ENCODE measurements at regions not wholly inside any gene's neighbourhood (a gene's known extent, or its start where the extent isn't known, plus 50 kb on each side); places are given as distances from the start of the nearest gene placed in this dataset.

DNA sequence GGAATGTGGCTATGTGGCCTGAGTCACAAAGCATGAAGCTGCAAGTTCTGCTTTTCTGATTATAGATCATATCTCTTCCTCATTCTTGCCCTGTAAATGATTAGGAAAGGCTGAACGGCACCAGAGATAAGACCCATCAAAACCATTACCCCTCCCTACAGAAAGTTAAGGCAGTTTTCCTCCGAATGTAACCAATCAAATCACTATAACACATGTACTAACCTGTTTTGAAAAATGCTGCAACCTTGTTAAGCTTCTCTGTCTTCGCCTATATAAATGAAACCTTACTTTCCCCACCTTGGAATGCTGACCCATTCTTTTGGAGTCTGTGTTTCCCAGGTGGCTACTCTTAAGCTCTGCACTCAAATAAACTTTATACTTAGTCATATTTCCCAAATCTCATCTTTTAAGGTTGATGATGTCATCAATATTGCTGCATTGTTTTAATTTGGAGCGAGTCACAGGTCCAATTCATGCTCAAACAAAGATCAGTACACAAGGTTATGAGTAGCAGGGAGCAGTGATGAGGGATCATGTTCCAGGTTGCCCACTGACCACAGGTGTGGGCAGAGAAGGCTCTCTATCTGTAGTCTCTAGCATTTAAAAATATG, 662.3 kb downstream of the IRS1 start:
- no peak for DNase-seq (ENCODE audit: low read depth in 2 of 2, low spot score in 1 of 2)

DNA sequence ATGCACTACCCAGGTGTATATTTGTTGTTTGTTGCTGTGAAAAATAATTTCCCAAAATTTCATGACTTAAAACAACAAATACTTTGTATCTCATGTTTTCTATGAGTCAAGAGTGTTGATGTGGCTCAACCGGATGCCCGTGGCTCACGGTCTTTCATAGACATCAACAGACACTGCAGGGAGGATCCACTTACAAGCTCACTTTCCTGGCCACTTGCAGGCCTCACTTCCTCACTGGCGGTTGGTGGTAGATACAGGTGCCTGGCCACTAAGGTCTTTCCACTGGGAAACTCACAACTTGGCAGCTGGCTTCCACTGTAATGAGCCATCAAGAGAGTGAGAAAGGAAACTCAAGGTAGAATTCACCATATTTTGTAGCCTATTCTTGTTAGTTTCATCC, 662.9 kb downstream of the IRS1 start:
- DNase-seq (ENCODE audit: low read depth in 2 of 2, low spot score in 1 of 2): no peak

DNA sequence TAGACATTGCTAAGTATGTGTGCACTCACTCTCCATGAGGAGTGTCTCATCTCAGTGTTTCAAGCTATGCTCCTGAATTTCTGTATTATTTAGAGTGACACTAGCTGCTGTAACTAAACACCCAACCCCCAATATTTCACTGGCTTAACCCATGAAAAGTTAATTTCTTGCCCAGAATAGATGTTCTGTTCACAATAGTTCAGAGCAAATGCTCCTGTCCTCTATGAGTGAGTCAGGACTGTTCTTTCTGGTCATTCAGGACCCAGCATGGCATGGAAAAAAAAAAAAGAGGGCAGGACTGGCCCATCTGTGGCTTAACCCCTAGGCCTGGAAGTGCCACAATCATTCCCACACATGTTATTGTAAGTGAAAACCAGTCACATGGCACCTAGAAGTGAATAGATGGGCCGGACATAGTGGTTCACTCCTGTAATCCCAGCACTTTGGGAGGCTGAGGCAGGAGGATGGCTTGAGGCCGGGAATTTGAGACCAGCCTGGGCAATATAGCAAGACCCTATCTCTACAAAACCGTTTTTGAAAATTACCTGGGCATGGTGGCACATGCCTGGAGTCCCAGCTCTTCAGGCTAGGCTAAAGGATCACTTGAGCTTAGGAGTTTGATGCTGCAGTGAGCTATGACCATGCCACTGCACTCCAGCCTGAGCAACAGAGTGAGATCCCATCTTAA, 663.6 kb downstream of the IRS1 start:
- DNase-seq (ENCODE audit: low read depth in 2 of 2, low spot score in 1 of 2): no peak

DNA sequence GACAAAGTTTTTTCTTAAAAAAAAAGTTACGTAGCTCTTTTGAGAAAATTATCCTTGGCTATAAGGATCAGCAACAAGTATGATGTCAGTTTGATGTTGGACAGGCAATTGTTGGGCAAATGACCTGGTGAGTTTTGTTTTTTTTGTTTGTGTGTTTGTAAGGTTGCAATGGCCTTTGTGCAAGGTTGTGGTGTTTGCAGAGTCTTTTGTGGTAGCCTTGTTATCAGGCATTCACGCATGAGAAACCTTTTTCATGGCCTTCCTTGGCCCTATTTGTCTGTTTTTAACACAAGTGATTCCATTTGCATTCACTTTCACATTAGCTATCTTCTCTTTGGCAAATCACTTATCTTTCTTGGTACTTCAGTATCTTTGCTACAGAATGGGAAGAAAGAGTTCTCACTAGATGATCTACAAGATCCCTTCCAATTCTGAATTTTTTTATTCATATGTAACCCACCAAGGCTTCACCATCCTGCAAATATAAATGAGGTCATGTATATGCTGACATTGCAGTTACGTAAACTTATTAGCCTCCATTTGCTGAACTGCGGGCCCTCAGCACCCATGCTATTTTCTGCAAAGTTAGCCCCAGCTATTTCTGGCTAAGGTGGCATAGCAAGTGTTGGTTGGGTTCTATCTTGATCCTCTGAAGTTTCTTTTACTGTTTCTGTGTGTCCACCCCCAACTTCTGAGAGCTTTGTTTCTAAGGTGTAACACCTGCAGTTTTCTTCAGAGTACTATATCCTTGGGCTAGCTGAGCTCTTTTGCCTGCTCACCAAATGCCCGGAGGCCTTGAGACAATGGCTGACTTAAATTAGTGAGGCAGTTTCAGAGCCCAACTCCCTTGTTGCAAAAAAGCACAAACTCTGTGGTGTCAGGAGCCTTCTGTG, 667.1 kb downstream of the IRS1 start:
- DNase-seq (ENCODE audit: low read depth in 2 of 2, low spot score in 1 of 2): no peak

DNA sequence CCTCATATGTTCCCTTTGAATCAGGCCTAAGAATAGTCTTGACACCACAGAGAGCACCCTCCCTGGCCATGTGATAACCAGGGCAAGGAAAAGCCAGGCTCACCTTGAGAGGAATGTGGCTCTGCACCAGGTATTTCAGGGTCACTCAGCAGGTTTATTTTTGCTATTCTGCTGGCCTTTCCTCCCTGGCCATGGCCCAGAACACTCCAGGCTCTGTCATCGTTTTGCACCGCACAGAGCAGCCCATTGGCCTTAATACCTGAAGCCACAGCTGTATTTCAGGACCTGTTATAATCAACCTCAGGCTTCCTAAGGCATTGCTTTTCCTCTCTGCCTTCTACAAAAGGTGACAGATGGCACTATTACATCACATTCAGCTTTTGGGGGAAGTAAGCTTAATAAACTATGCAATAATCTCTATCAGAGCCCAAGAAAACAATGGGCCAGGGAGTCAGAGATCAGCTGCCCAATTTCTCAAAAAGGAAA, 668.3 kb downstream of the IRS1 start:
- DNase-seq (ENCODE audit: low read depth in 2 of 2, low spot score in 1 of 2): no peak

DNA sequence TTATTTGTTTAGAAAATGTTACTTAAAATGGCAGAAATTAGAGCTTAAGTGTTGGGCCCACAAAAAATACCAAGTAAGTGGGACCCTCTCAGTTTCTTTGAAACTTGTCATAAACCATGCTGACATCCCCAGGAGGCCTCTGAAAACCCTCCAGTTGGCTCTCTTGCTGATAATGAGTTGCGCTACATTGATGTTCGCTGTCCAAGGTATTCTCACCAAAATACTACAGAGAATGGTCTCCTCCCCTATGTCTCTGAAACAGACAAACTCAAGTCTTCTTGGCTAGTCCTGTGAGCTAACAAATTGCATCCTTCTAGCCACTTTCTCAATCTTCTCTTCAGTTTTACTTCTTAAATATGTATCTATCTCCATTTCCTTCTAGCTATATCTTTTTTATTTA, 669.4 kb downstream of the IRS1 start:
- no peak for DNase-seq (ENCODE audit: low read depth in 2 of 2, low spot score in 1 of 2)

DNA sequence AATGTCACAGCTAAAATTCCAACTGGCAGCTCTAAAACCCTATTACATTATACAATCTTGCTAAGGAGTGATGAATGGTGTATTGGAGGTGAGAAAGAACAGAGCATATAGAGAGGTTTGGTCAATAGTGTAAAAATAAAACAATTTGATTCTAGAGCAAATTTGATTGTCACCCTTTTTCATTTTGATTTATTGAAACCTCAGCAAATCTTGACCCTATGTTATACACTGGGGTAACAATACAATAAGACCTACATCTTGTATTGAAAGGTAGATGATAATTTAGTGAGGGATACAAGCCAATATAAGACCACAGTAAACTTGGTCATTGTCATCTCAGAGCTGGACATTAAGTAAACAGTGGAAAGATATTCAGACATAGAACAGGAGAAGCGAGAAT, 671.9 kb downstream of the IRS1 start:
- DNase-seq (ENCODE audit: low read depth in 2 of 2, low spot score in 1 of 2): no peak

DNA sequence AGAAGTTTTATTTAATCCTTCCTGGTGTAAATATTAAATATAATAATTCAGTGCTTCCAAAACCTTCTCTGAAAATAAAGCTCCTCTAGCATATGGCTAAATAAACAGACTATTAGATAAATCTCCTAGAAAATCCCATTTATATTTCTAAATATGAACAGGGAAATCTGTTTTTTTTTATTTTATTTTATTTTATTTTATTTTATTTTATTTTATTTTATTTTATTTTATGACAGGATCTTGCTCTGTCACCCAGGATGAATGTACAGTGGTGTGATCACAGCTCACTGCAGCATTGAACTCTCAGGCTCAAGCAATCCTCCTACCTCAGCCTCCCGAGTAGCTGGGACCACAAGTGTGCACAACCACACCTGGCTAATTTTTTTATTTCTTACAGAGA, 673.5 kb downstream of the IRS1 start:
- DNase-seq (ENCODE audit: low read depth in 2 of 2, low spot score in 1 of 2): no peak

DNA sequence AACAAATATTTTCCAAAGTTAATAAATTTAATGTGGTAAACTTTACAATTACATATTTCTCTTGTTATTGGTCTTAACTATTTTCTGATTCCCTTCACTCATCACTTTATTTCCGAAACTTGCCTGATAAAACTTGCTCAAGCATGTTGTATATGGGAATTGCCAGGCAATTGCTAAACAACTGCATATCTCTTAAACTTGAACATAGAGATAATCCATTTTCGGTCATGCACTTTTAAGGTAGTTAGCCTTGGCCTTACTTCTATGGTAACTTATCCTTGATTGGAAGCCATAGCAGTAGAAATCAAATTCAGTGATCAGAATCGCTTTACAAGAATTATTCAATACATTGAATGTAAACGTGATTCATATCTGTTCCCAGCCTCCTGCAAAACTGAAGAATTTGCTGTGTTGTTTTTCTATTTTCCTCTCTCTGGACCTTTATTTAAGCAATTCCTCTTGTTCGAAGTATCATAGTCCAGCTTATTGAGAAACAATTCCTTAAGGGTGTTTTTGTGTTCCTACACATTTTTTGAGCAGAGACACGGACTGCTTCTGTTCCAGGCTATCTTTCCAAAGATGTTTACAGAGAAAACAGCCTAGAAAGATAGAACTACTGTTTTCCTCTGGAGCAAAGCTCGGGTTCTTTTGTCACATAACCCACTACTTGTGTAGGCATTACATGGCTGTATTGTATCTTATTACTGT, 674.3 kb downstream of the IRS1 start:
- no peak for DNase-seq (ENCODE audit: low read depth in 2 of 2, low spot score in 1 of 2)

DNA sequence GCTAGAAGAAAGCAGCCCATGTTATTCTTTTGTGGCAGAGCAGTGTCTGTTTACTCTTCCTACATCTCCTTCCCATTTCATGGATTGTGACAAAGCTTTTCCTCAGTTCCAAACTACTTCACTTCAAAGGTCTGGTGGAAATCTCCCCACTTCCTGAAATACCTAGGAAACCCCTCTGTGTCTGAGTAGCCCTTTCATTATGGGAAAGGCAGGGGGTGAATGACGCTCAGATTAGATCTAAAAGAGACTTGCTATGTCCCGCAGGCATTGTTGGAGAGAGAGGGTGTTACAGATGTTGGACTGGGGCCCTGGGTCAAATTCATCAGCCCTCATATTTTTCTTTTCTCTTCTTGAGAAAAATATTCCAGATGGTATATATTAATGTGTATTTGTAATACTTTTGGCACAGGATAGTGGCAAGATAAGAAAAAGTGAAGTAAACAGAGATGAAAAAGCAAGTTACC, 675.0 kb downstream of the IRS1 start:
- no peak for DNase-seq (ENCODE audit: low read depth in 2 of 2, low spot score in 1 of 2)

DNA sequence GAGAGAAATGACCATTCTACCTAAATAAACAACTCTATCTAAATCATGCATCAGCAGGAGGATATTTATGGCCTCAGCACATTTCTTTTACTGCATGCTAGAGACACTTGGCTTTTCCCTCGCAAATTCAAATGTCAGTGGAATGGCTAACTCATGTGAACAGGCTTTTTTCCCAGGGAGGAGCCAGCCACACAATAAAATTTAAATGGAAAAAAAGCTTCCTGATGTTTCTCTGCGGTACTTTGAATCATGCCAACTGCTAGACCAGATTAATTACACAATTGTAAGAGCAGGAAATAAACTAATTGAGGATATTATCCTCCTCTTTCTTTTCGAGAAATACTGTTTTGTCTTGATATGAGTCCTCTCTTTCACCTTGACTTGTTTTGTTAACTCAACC, 676.3 kb downstream of the IRS1 start:
- DNase-seq (ENCODE audit: low read depth in 2 of 2, low spot score in 1 of 2): no peak

DNA sequence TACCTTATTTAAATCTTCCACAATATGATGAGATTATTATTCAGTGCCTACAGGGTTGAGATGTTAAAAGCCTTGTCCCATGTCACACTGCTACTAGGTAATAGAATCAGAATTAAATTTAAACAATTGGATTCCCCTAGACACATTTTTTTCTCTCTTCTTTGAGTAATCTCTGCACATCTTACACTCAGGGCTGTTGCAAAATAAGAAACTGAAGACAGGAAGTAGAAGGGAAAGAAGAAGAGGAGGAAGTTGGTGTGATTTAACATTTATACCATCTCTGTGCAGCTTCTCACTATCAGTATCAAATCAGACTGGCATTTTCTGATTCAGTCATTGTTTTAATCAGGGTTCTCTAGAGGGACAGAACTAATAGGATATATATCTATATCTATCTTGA, 677.6 kb downstream of the IRS1 start:
- DNase-seq (ENCODE audit: low read depth in 2 of 2, low spot score in 1 of 2): no peak

DNA sequence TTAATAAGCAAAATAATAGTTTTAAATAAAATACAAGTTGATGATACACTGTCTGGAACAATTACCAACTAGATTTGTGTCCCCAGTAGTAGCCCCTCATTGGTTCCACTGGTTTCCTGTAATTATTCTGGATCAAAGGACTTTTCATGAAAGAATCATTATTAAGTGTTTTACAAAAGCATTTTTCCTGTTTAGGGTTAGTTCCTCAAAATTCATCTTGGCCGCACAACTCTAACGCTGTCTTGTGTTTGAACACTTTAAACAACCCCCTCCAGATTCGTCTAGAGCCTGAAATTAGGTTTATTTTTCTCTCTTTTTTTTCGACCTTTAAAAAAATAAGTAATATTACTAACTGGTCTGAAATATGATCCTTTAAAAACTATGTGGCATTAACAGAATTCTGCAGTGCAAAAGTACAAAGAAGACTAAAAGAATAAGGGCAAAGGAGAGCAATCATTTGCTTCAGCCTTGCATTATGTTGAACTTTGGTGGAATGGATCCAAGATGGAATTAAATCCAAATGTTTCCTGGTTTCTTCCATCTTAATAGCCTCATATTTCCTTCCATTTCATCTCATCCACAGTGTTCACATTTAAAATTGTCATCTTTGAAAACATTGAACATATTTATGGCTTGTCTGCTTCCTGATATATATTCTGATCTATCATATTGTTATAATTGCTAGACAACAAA, 678.4 kb downstream of the IRS1 start:
- DNase-seq (ENCODE audit: low read depth in 2 of 2, low spot score in 1 of 2): no peak

DNA sequence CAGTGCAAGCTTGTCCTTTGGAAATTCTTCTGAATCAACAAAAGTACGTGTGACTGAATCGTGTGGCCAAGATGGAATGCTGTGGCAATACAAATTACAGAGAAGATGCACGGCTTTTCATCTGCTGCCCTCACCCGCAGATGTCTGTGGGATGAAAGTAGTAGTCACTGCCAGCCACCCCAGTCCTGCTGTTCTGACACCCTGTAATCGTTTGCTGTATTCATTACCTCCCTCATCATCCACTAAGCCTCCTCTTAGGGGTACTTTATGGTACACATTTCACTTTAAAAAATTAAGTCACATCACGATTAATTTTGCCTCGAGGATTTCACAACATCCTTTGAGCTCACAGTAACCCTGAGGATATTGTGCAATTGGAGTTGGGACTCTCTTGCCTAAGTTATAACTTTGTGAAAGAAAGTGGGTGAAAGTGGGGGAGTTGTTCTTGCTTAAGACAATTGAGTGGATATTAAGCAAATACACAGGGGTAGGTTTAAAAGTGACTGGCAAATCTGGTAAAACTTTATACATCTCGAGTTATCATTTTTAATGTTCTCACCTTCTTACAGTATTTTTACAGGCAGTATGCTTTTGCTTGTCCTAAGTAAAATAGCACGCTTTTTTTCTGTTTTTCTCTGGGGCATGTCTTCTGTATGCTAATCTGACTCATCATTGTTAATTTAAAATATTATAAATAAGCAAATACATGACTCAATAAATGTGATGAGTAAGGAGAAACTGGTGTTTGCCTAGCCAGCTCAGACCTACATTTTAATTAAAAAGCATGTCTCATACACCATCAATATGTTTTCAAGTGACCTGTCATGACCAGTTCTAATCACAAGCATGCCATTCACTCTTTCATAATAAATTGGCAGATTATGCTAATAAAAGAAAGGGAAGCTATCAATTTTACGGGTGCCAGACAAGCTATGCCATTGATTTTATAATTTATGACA, 680.9 kb downstream of the IRS1 start:
- no peak for DNase-seq (ENCODE audit: low read depth in 2 of 2, low spot score in 1 of 2)

DNA sequence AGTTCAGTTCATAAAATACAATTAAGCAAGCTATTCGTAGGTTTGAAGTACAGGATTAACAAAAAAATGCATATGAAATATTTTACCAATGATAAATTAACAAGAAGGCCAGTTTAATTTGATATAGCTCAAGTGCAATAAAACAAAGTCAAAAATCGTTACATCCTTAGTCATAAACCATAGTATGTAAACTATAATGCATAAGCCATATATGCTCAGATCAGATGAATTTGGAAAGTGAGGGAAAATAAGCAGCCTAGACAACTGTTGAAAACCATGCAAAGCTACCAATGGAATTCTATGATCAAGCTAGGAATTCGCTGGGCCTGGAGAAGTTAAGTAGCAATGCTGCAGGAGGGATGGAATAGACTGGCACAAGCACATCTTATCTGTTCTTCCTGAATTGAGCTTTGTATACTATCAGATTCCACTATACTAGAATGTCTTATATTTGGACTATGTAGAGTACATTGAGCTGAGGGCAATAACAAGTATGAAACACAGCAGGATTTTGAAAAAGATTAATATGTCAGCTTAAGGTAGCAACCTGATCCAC, 682.0 kb downstream of the IRS1 start:
- DNase-seq (ENCODE audit: low read depth in 2 of 2, low spot score in 1 of 2): no peak

DNA sequence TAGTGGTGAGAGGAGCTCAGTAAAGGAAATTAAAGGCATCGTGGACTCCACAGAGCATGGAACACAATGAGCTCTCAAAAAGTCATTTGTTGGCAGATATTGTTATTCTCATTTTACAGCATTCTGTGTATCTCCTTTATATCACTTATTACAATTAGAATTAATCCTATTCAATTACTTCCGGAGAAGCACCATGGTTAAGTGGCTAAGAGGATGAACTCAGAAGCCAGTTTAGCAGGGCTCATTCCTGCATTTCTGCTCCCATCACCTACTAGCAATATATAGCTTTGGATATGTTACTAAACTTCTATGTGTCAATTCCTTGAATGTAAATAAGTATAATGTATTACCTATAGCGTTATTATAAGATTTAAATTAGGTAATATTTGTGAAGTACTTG, 683.3 kb downstream of the IRS1 start:
- no peak for DNase-seq (ENCODE audit: low read depth in 2 of 2, low spot score in 1 of 2)

DNA sequence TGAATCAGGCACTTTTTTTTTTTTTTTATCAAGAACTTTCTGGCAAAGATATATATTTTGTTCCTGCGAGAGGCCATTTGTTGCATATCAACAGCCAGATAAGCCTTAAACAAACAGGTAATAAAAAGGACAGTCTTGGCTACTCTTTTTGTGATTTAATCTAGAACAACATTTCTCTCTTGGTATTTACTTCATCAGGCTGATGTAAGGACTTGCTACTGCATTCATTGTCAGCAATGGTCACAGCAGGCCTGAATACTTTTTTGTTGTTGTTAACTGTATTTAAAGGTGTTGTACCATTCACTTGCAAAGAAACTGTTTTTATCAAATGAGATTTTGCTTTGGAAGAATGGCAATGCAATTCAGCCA, 683.8 kb downstream of the IRS1 start:
- no peak for DNase-seq (ENCODE audit: low read depth in 2 of 2, low spot score in 1 of 2)

DNA sequence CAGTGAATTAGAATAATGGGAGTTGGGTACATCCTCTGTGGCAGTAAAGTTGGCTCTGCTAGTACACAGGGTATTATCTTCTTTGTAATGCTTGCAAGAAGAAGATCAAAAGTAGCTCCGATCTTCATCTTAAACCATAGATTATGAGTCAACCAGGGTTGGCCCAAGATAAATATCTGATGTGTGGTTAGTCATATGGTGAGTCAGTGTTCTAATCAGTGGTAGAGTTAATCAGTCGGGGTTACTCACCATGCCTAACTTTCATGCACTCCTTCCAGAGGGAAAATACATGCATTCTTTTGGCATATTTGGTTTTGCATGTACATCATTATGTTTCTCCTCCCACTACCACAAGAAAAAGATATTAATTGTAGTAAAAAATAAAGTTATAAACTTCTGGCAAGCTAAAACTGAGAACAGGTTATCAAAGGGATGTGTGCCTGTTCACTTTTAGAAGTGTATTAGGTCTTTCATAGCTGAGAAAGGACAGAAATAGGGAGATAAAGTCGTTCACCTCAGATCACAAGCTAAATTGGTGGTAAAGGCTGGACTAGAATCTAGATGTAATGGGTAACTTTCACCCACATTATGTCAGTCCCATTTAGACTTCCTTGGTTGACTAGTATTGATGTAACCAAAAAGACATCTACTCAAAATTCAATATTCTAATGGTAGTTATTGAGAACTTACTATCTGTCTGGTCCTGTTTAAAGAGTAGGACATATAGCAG, 684.4 kb downstream of the IRS1 start:
- DNase-seq (ENCODE audit: low read depth in 2 of 2, low spot score in 1 of 2): no peak

DNA sequence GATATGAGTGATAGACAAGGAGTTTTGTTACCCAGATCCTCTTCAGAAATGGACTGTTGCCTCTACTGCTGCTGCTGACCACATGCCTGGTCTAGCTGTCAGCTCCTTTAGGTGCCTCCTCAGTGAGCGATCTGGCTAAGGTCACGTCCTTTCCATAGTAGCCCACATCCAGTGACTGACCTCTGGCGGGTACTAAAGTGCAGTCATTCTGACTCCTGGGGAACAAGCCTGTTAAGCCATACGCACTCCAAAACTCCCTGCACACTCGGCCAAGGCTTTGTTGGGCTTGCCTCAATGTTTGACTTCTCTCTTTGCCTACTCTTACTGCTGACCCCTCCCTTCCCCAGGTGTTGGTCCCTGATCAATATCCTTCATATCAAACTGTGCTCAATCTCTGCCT, 685.2 kb downstream of the IRS1 start:
- DNase-seq (ENCODE audit: low read depth in 2 of 2, low spot score in 1 of 2): no peak
